GM12864 (cell line): ENCODE measurements at regions not wholly inside any gene's neighbourhood (a gene's known extent, or its start where the extent isn't known, plus 50 kb on each side); places are given as distances from the start of the nearest gene placed in this dataset.
A peak's percentile ranks its signal among the peaks of the same experiment; 100 is the strongest.
"Not testable (repeated sequence)": the region's sequence is repeated elsewhere in the genome, so short reads cannot be mapped to it uniquely, and the experiment has no call there.

ENCODE experiments used
- DNase-seq: peaks from one replicate; pipeline ENCODE4 v3.0.0-alpha.2; 2011; ENCODE audit warnings: low read depth
- H3K4me3 ChIP-seq: 2 replicates; pipeline ENCODE4 v1.5.1; 2011; ENCODE audit warnings: mild to moderate bottlenecking, low read depth, low read length, control low read depth
- TF ChIP-seq, protein P1 (sequence below): IDR thresholded peaks from 2 replicates; pipeline ENCODE4 v1.5.1; 2011; ENCODE audit warnings: low read depth, mild to moderate bottlenecking, moderate library complexity, low read length, control low read depth, inconsistent platforms; ENCODE audit errors: missing control alignments

GRCh38 chr7:130951976-130952876, 218.2 kb upstream of the KLF14 start:
- H3K4me3 ChIP-seq, result peak overlapping the region; percentile 43
- no peak for DNase-seq
- TF ChIP-seq, protein P1, sequence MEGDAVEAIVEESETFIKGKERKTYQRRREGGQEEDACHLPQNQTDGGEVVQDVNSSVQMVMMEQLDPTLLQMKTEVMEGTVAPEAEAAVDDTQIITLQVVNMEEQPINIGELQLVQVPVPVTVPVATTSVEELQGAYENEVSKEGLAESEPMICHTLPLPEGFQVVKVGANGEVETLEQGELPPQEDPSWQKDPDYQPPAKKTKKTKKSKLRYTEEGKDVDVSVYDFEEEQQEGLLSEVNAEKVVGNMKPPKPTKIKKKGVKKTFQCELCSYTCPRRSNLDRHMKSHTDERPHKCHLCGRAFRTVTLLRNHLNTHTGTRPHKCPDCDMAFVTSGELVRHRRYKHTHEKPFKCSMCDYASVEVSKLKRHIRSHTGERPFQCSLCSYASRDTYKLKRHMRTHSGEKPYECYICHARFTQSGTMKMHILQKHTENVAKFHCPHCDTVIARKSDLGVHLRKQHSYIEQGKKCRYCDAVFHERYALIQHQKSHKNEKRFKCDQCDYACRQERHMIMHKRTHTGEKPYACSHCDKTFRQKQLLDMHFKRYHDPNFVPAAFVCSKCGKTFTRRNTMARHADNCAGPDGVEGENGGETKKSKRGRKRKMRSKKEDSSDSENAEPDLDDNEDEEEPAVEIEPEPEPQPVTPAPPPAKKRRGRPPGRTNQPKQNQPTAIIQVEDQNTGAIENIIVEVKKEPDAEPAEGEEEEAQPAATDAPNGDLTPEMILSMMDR, result no peak

- DNase-seq, result no peak
- TF ChIP-seq, protein P1, result no peak
- peak overlapping the region; percentile 17; the same call in 1 of the 2 replicates for H3K4me3 ChIP-seq
These were observed 219.2 kb upstream of the KLF14 start for GRCh38 chr7:130953196-130953595.

DNA sequence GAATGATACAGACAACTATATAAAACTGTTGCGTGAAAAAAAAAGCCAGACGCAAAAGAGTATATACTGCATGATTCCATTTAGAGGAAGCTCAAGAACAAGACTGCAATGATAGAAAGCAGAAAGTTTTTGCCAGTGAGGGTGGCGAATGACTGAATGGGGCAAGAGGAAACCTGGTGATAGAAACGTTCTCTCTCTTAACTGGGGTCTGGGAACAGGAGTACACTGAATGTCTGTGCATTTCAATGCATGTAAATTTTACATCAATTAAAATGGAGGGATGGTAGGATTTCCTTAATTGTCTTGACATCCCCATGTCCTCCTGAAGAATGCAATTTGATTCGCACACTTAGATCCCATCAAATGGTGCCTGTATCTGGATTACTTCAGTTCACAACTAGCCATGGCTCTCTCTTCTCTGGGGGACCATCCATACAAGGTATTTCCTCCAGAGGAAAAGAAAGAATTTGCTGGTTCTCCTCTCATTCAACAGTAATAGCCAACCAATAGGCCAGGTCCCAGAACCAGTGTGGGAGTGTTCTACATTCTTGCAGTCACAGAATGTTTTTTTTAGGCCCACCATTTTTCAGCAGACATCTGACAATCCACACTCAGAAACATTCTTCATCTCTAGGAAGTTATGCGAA, 221.0 kb upstream of the KLF14 start:
- TF ChIP-seq, protein P1, result no peak
- no peak for DNase-seq
- H3K4me3 ChIP-seq, result peak overlapping the region; percentile 89

- H3K4me3 ChIP-seq, result peak overlapping the region; percentile 89
- TF ChIP-seq, protein P1, result no peak
- no peak for DNase-seq
These were observed 221.5 kb upstream of the KLF14 start for GRCh38 chr7:130955565-130955919.

DNA sequence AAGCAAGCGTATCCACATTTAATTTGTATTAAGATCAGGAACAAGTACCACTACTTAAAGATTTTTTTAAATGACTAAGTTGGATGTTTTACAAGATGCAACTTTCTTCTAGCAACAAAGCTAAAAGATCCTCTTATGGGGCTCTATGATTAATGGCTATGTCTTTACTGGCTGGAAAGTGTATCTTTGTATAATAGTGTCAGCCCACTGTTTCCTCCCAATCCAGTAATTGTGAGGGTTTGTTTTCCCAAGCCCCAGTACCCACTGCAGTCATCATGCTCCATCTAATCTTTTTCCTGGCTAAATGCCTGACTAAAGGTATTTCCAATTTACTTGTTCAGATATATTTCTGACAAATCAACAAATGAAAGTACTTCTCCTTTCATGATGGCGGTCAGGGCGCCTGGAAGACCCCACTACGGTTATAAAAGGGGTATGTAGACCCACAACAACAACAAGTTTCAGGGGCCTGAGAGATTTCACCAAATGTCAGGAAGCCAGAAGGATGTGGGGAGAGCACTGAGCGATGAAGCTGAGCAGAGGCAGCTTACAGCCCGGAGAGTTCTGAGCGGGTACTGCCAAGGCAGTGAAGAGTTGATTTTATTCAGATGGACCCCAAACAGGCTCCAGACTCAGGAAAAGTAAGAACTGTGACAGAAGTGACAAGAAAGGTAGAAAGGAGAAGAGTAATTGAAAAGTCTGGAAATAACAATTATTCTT, 222.6 kb upstream of the KLF14 start:
- H3K4me3 ChIP-seq, result peak overlapping the region; percentile 89
- TF ChIP-seq, protein P1, result no peak
- DNase-seq, result no peak

- DNase-seq, result no peak
- TF ChIP-seq, protein P1, result no peak
- peak overlapping the region; percentile 89 for H3K4me3 ChIP-seq
These were observed 223.1 kb upstream of the KLF14 start for GRCh38 chr7:130957137-130957513.

DNA sequence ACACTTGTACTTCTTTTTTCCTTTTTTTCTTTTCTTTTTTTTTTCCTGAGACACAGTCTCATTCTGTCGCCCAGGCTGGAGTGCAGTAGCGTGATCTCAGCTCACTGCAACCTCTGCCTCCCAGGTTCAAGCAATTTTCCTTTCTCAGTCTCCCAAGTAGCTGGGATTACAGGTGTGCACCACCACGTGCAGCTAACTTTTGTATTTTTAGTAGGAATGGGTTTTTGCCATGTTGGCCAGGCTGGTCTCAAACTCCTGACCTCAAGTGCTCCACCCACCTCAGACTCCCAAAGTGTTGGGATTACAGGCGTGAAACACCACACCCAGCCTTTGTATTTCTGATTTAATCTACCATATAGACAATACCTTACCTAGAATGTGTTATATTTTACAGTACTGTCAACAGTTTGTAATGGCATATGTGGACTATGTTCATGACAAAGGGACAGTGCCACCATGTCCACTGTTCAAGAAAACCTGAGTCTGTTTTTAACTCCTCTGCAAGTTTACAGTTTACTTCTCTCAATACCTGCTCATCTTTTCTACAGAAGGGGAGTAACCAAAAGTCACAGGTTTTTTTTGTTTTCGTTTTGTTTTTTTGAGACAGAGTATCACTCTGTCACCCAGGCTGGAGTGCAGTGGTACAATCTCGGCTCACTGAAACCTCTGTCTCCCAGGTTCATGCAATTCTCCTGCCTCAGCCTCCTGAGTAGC, 223.9 kb upstream of the KLF14 start:
- peak overlapping the region; percentile 89 for H3K4me3 ChIP-seq
- not testable (repeated sequence) for DNase-seq
